ENCODE measurements at regions not wholly inside any gene's neighbourhood (a gene's known extent, or its start where the extent isn't known, plus 50 kb on each side); places are given as distances from the start of the nearest gene placed in this dataset.

- in situ Hi-C loops (cut with HindIII; ENCODE audit: extremely low pct_ligation_motif_present, low pct_unique_long_range_greater_than_20kb) = no loop called here
- intact Hi-C loops (cut with micrococcal nuclease; ENCODE audit: unreplicated experiment) = no loop called here
- CTCF ChIA-PET (ENCODE audit: low intra/inter-chr PET ratio, low total read pairs) = no interaction called here
Observed at GRCh38 chr15:91711384-91712033, 142.0 kb upstream of the SLCO3A1 start.

GRCh38 chr15:91712286-91712685, 141.2 kb upstream of the SLCO3A1 start:
- in situ Hi-C loops (cut with HindIII; ENCODE audit: extremely low pct_ligation_motif_present, low pct_unique_long_range_greater_than_20kb) (no loop called here), intact Hi-C loops (cut with micrococcal nuclease; ENCODE audit: unreplicated experiment) (no loop called here)
- no peak overlapping the region for H3K27ac ChIP-seq (ENCODE audit: extremely low read length, insufficient read depth, low read length)
- no TSS peak for BruUV-seq (replicated peaks)
- H3K27me3 ChIP-seq (ENCODE audit: control insufficient read depth in 1 of 2, insufficient read depth in 2 of 2, low read length in 2 of 2) = peaks cover 1 to 8% of the 10 kb centered on the region in 2 experiments; a peak in 3 of 5 replicates
- ChIA-PET POLR2A (no interaction called here), CTCF (ENCODE audit: low intra/inter-chr PET ratio, low total read pairs) (no interaction called here)
- 4% methylated on average over 5 of the region's 7 CpGs for WGBS (ENCODE audit: low lambda C conversion rate)
- ATAC-seq (no peak), FAIRE-seq (no peak), DNase-seq (ENCODE audit: low spot score) (no peak)
- H3K79me2 ChIP-seq (ENCODE audit: insufficient read depth, low read length) = no peaks in the 10 kb centered on the region
- H3K4me2 ChIP-seq (ENCODE audit: low read depth, low read length) = no peak overlapping the region
- H3K4me3 ChIP-seq (replicated peaks in 1 of 3; ENCODE audit: insufficient read depth in 1 of 3, low read depth in 2 of 3, low read length in 3 of 3) = no peak overlapping the region
- H4K20me1 ChIP-seq (ENCODE audit: insufficient read depth, low read length) = no peaks in the 10 kb centered on the region
- H3K4me1 ChIP-seq (ENCODE audit: insufficient read depth, low read length) = no peaks in the 10 kb centered on the region
- H2AFZ ChIP-seq (ENCODE audit: low read length) = no peak overlapping the region
- no peaks in the 10 kb centered on the region for H3K9me3 ChIP-seq (ENCODE audit: low read length)
- no peak overlapping the region for H3K9ac ChIP-seq (ENCODE audit: insufficient read depth, low read depth, low read length)
- TF ChIP-seq ZSCAN12 (CRISPR knock-in tag; IDR thresholded peaks at IDR 0.05) (no peak), ZNF383 (CRISPR knock-in tag; IDR thresholded peaks at IDR 0.05; ENCODE audit: borderline replicate concordance) (no peak), SALL2 (CRISPR knock-in tag; IDR thresholded peaks at IDR 0.05) (no peak)
- H3K36me3 ChIP-seq (replicated peaks in 1 of 2; ENCODE audit: control insufficient read depth in 1 of 2, insufficient read depth in 2 of 2, low read length in 2 of 2) = no peaks in the 10 kb centered on the region

More at GRCh38 chr15:91711384-91712033, 142.0 kb upstream of the SLCO3A1 start:
- no peak for ATAC-seq
- no peak for DNase-seq (ENCODE audit: low spot score)
- Histone ChIP-seq H3K9me3 (ENCODE audit: low read length) (no peaks in the 10 kb centered on the region), H3K4me3 (replicated peaks in 1 of 3; ENCODE audit: insufficient read depth in 1 of 3, low read depth in 2 of 3, low read length in 3 of 3) (no peak overlapping the region), H3K9ac (ENCODE audit: insufficient read depth, low read depth, low read length) (no peak overlapping the region), H3K27ac (ENCODE audit: extremely low read length, insufficient read depth, low read length) (no peak overlapping the region), H3K79me2 (ENCODE audit: insufficient read depth, low read length) (no peaks in the 10 kb centered on the region), H3K36me3 (replicated peaks in 1 of 2; ENCODE audit: control insufficient read depth in 1 of 2, insufficient read depth in 2 of 2, low read length in 2 of 2) (no peaks in the 10 kb centered on the region), H3K4me1 (ENCODE audit: insufficient read depth, low read length) (no peaks in the 10 kb centered on the region), H2AFZ (ENCODE audit: low read length) (no peak overlapping the region), H3K4me2 (ENCODE audit: low read depth, low read length) (no peak overlapping the region), H3K27me3 (ENCODE audit: control insufficient read depth in 1 of 2, insufficient read depth in 2 of 2, low read length in 2 of 2) (peaks cover 1 to 8% of the 10 kb centered on the region in 2 experiments; a peak in 3 of 5 replicates), H4K20me1 (ENCODE audit: insufficient read depth, low read length) (no peaks in the 10 kb centered on the region)
- WGBS (ENCODE audit: low lambda C conversion rate) = 1% methylated on average over 8 of the region's 9 CpGs
- no TSS peak for BruUV-seq (replicated peaks)
- POLR2A ChIA-PET = no interaction called here
- TF ChIP-seq CREB1 (IDR thresholded peaks at IDR 0.05) (peak; percentile 58), CREB1 (CRISPR knock-in tag; IDR thresholded peaks at IDR 0.05) (no peak), NBN (conservative IDR thresholded peaks at IDR 0.05) (no peak)
- FAIRE-seq = no peak

Measured in HepG2 (cell line).